RKO (cell line): ENCODE measurements at regions not wholly inside any gene's neighbourhood (a gene's known extent, or its start where the extent isn't known, plus 50 kb on each side); places are given as distances from the start of the nearest gene placed in this dataset.

Experiments
- DNase-seq: peaks from one replicate; pipeline ENCODE4 v3.0.0-alpha.2; 2016; ENCODE audit warnings: low spot score

- DNase-seq = no peak
Observed at GRCh38 chr11:116532066-116532465, 240.7 kb downstream of the BUD13 start.

- no peak for DNase-seq
Observed at GRCh38 chr11:116530705-116531104, 242.1 kb downstream of the BUD13 start.

GRCh38 chr11:116529271-116529670, 243.5 kb downstream of the BUD13 start:
- no peak for DNase-seq

GRCh38 chr11:116527180-116527991, 245.4 kb downstream of the BUD13 start:
- no peak for DNase-seq

- no peak for DNase-seq
Observed at GRCh38 chr11:116525961-116526495, 246.8 kb downstream of the BUD13 start.

GRCh38 chr11:116519499-116519898, 253.3 kb downstream of the BUD13 start:
- peak; percentile 5 for DNase-seq

GRCh38 chr11:116518141-116518540, 254.6 kb downstream of the BUD13 start:
- no peak for DNase-seq

- DNase-seq = no peak
Observed at GRCh38 chr11:116517584-116517983, 255.2 kb downstream of the BUD13 start.

- no peak for DNase-seq
Observed at GRCh38 chr11:116517077-116517476, 255.7 kb downstream of the BUD13 start.

GRCh38 chr11:116515664-116516184, 257.1 kb downstream of the BUD13 start:
- DNase-seq = no peak

- DNase-seq = peak; percentile 28
Observed at GRCh38 chr11:116513894-116514293, 258.9 kb downstream of the BUD13 start.

- DNase-seq = no peak
Observed at GRCh38 chr11:116513278-116513823, 259.4 kb downstream of the BUD13 start.

GRCh38 chr11:116512841-116513240, 259.9 kb downstream of the BUD13 start:
- DNase-seq = no peak

GRCh38 chr11:116511684-116512083, 261.1 kb downstream of the BUD13 start:
- no peak for DNase-seq

- no peak for DNase-seq
Observed at GRCh38 chr11:116510886-116511650, 261.7 kb downstream of the BUD13 start.

- DNase-seq = no peak
Observed at GRCh38 chr11:116510166-116510565, 262.6 kb downstream of the BUD13 start.

- DNase-seq = no peak
Observed at GRCh38 chr11:116509551-116509950, 263.2 kb downstream of the BUD13 start.

- no peak for DNase-seq
Observed at GRCh38 chr11:116507849-116508695, 264.7 kb downstream of the BUD13 start.

GRCh38 chr11:116507016-116507415, 265.8 kb downstream of the BUD13 start:
- no peak for DNase-seq

GRCh38 chr11:116506263-116506825, 266.4 kb downstream of the BUD13 start:
- no peak for DNase-seq
